ENCODE measurements at regions not wholly inside any gene's neighbourhood (a gene's known extent, or its start where the extent isn't known, plus 50 kb on each side); places are given as distances from the start of the nearest gene placed in this dataset. TPM values are rescaled to one million over a fixed set of nuclear protein-coding genes. Genes with fewer than 3 reads are reported as not detected.

DNA sequence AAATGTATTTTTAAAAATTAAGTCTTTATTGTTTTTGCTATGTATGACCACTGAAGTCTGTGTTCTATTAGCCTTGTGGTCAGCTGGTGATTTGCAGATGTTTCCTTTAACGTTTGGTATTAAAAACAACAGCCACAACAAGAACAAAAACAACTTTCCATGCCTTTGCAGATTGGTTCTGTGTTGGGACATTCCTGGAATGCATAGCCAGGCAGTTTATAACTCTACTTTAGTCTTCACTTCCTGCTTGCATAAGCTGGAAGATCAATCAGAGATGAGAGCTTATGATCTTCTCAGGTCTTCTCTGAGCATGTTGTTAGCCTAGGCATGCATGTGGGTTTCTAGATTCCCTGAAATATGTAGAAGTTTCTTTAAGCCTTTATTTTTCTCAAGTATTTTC, 58.9 kb upstream of the SEMA3C start:
- no peak for DNase-seq

GRCh38 chr7:80974396-80975358, 55.8 kb upstream of the SEMA3C start:
- no peak for DNase-seq

DNA sequence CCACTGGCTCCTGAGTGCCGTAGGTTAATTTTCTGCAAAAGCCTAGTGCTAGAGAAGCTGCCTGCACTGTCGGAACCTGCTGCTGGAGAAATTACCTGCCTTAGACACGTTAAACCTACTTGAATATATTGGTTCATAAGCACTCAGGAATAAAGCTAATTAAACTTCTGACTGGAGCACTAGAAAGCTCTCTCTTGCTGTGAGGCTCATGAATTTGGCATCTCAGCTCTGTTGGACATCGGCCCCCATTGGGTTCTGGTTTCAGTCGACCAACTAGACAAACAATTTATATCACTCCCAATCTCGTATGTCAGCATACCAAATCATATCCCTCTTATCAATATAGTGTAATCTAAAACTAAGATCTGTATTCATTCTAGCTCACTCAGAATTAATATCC, 52.4 kb upstream of the SEMA3C start:
- DNase-seq, result no peak

Small RNA genes lying in the stretch of these regions (small RNA-seq; reads per million reads assigned to genes)
- not detected for gene AC004866.1 (ENCODE audit: low replicate concordance)

All from skin of body (tissue), 2 donors.